ENCODE measurements at regions not wholly inside any gene's neighbourhood (a gene's known extent, or its start where the extent isn't known, plus 50 kb on each side); places are given as distances from the start of the nearest gene placed in this dataset.
"Not testable (repeated sequence)": the region's sequence is repeated elsewhere in the genome, so short reads cannot be mapped to it uniquely, and the experiment has no call there.

- peak; percentile 90 for DNase-seq (ENCODE audit: low spot score)
- peak; percentile 37 for TF ChIP-seq CTCF (IDR thresholded peaks at IDR 0.05)
- Mint-ChIP-seq H3K4me1 (ENCODE audit: low read depth) (peaks cover 17% of the 10 kb centered on the region), H3K27ac (ENCODE audit: unreplicated experiment) (peak overlapping the region; percentile 90), H3K9me3 (ENCODE audit: low read depth) (peaks cover 3% of the 10 kb centered on the region), H3K36me3 (ENCODE audit: low read depth) (no peaks in the 10 kb centered on the region), H3K27me3 (ENCODE audit: low read depth) (no peaks in the 10 kb centered on the region), H3K4me3 (ENCODE audit: unreplicated experiment) (peak overlapping the region; percentile 85)
These were observed 265.2 kb upstream of the SGCG start for GRCh38 chr13:22915442-22916082.

GRCh38 chr13:22916276-22916675, 264.5 kb upstream of the SGCG start:
- not testable (repeated sequence) for H3K27ac Mint-ChIP-seq (ENCODE audit: unreplicated experiment)

GRCh38 chr13:22925881-22926747, 254.7 kb upstream of the SGCG start:
- no peaks in the 10 kb centered on the region for H3K36me3 Mint-ChIP-seq (ENCODE audit: low read depth)
- no peak for TF ChIP-seq CTCF (IDR thresholded peaks at IDR 0.05)
- H3K4me1 Mint-ChIP-seq (ENCODE audit: low read depth): peaks cover 3% of the 10 kb centered on the region
- H3K4me3 Mint-ChIP-seq (ENCODE audit: unreplicated experiment): no peak overlapping the region
- H3K27ac Mint-ChIP-seq (ENCODE audit: unreplicated experiment): no peak overlapping the region
- no peak for DNase-seq (ENCODE audit: low spot score)
- peaks cover 7% of the 10 kb centered on the region for H3K9me3 Mint-ChIP-seq (ENCODE audit: low read depth)
- peaks cover 2% of the 10 kb centered on the region for H3K27me3 Mint-ChIP-seq (ENCODE audit: low read depth)

More at GRCh38 chr13:22916276-22916675, 264.5 kb upstream of the SGCG start:
- H3K27me3 Mint-ChIP-seq (ENCODE audit: low read depth); H3K36me3 Mint-ChIP-seq (ENCODE audit: low read depth); H3K9me3 Mint-ChIP-seq (ENCODE audit: low read depth); DNase-seq (ENCODE audit: low spot score): not testable (repeated sequence)
- Mint-ChIP-seq H3K4me1 (ENCODE audit: low read depth) (peaks cover 17% of the 10 kb centered on the region), H3K4me3 (ENCODE audit: unreplicated experiment) (peak overlapping the region; percentile 85)

- no peak for DNase-seq (ENCODE audit: low spot score)
- no peak overlapping the region for H3K27ac Mint-ChIP-seq (ENCODE audit: unreplicated experiment)
- H3K4me1 Mint-ChIP-seq (ENCODE audit: low read depth): peaks cover 3% of the 10 kb centered on the region
- peaks cover 4% of the 10 kb centered on the region for H3K27me3 Mint-ChIP-seq (ENCODE audit: low read depth)
- H3K36me3 Mint-ChIP-seq (ENCODE audit: low read depth): no peaks in the 10 kb centered on the region
- H3K9me3 Mint-ChIP-seq (ENCODE audit: low read depth): peaks cover 7% of the 10 kb centered on the region
- TF ChIP-seq CTCF (IDR thresholded peaks at IDR 0.05): no peak
- no peak overlapping the region for H3K4me3 Mint-ChIP-seq (ENCODE audit: unreplicated experiment)
These were observed 253.9 kb upstream of the SGCG start for GRCh38 chr13:22926748-22927400.

- not testable (repeated sequence) for H3K27ac Mint-ChIP-seq (ENCODE audit: unreplicated experiment); H3K4me3 Mint-ChIP-seq (ENCODE audit: unreplicated experiment); H3K9me3 Mint-ChIP-seq (ENCODE audit: low read depth); H3K27me3 Mint-ChIP-seq (ENCODE audit: low read depth); H3K36me3 Mint-ChIP-seq (ENCODE audit: low read depth); DNase-seq (ENCODE audit: low spot score); H3K4me1 Mint-ChIP-seq (ENCODE audit: low read depth)
These were observed 252.9 kb upstream of the SGCG start for GRCh38 chr13:22927845-22928244.
